Liver (tissue), 7 donors: ENCODE measurements at regions not wholly inside any gene's neighbourhood (a gene's known extent, or its start where the extent isn't known, plus 50 kb on each side); places are given as distances from the start of the nearest gene placed in this dataset.

Experiments
- DNase-seq: peaks from one replicate; pipeline ENCODE4 v3.0.0-alpha.2; 2017; ENCODE audit warnings: low spot score
- H3K27ac ChIP-seq, 2 donors: one replicate each; pipeline ENCODE4 v1.7.0; 2013; ENCODE audit warnings: inconsistent platforms in 2 of 2, low read length in 2 of 2, control low read depth in 1 of 2, low read depth in 1 of 2, mild to moderate bottlenecking in 1 of 2
- H3K27me3 ChIP-seq, 4 donors: one replicate each; pipeline versions ENCODE4 v1.6.1 to v1.7.0; 2013; ENCODE audit warnings: low read length in 3 of 4, inconsistent platforms in 1 of 4, mild to moderate bottlenecking in 1 of 4, moderate library complexity in 1 of 4; ENCODE audit not compliant: control insufficient read depth in 4 of 4, insufficient read depth in 4 of 4
- H3K36me3 ChIP-seq, 4 donors: one replicate each; pipeline versions ENCODE4 v1.6.1 to v1.7.0; 2013; ENCODE audit warnings: low read length in 3 of 4, mild to moderate bottlenecking in 3 of 4, low read depth in 1 of 4, moderate library complexity in 1 of 4; ENCODE audit not compliant: control insufficient read depth in 4 of 4, insufficient read depth in 3 of 4
- H3K4me1 ChIP-seq, 4 donors: one replicate each; pipeline versions ENCODE4 v1.6.1 to v1.7.0; 2013; ENCODE audit warnings: low read length in 3 of 4, mild to moderate bottlenecking in 3 of 4, moderate library complexity in 1 of 4; ENCODE audit not compliant: control insufficient read depth in 4 of 4, insufficient read depth in 4 of 4
- H3K4me3 ChIP-seq, 3 donors: one replicate each; pipeline versions ENCODE4 v1.6.1 to v1.7.0; 2013; ENCODE audit warnings: low read length in 3 of 3, control low read depth in 1 of 3, low read depth in 1 of 3, mild to moderate bottlenecking in 1 of 3
- H3K9ac ChIP-seq, 2 donors: one replicate each; pipeline ENCODE4 v1.7.0; 2013; ENCODE audit warnings: low read length in 2 of 2, mild to moderate bottlenecking in 2 of 2, moderate library complexity in 2 of 2, control low read depth in 1 of 2, low read depth in 1 of 2
- H3K9me3 ChIP-seq, 4 donors: one replicate each; pipeline versions ENCODE4 v1.6.1 to v1.7.0; 2013; ENCODE audit warnings: low read length in 3 of 4; ENCODE audit not compliant: control insufficient read depth in 4 of 4
- EGR1 ChIP-seq, 2 donors: IDR thresholded peaks; 2 replicates each; pipeline ENCODE4 v1.6.1; 2016 to 2018; ENCODE audit warnings: antibody characterized with exemption in 2 of 2, low read depth in 2 of 2
- FOXA1 ChIP-seq: IDR thresholded peaks from 2 replicates; pipeline ENCODE4 v1.6.1; 2016; ENCODE audit warnings: antibody characterized with exemption
- FOXA2 ChIP-seq: IDR thresholded peaks from 2 replicates; pipeline ENCODE4 v1.6.1; 2016; ENCODE audit warnings: antibody characterized with exemption
- GABPA ChIP-seq, 2 donors: IDR thresholded peaks in 1 of 2; conservative IDR thresholded peaks in 1 of 2; 2 replicates each; pipeline ENCODE4 v1.6.1; 2016; ENCODE audit warnings: antibody characterized with exemption in 2 of 2, mild to moderate bottlenecking in 1 of 2, moderate library complexity in 1 of 2
- HNF4A ChIP-seq, 2 donors: conservative IDR thresholded peaks; 2 replicates each; pipeline ENCODE4 v1.6.1; 2016; ENCODE audit warnings: antibody characterized with exemption in 2 of 2, mild to moderate bottlenecking in 2 of 2
- HNF4G ChIP-seq: IDR thresholded peaks from 2 replicates; pipeline ENCODE4 v1.6.1; 2016; ENCODE audit warnings: antibody characterized with exemption
- JUND ChIP-seq, 2 donors: IDR thresholded peaks; 2 replicates each; pipeline ENCODE4 v1.6.1; 2016; ENCODE audit warnings: antibody characterized with exemption in 2 of 2
- NR2F2 ChIP-seq: IDR thresholded peaks from 2 replicates; pipeline ENCODE4 v1.6.1; 2016; ENCODE audit warnings: antibody characterized with exemption
- RAD21 ChIP-seq, 2 donors: IDR thresholded peaks; 2 replicates each; pipeline ENCODE4 v1.6.1; 2016; ENCODE audit warnings: antibody characterized with exemption in 2 of 2, mild to moderate bottlenecking in 2 of 2
- RXRA ChIP-seq, 2 donors: IDR thresholded peaks; 2 replicates each; pipeline ENCODE4 v1.6.1; 2017 to 2018; ENCODE audit warnings: antibody characterized with exemption in 2 of 2, mild to moderate bottlenecking in 1 of 2
- SP1 ChIP-seq: IDR thresholded peaks from 2 replicates; pipeline ENCODE4 v1.6.1; 2018; ENCODE audit warnings: antibody characterized with exemption, mild to moderate bottlenecking
- TAF1 ChIP-seq: conservative IDR thresholded peaks from 2 replicates; pipeline ENCODE4 v1.6.1; 2016; ENCODE audit warnings: antibody characterized with exemption, mild to moderate bottlenecking
- YY1 ChIP-seq: IDR thresholded peaks from 2 replicates; pipeline ENCODE4 v1.6.1; 2016; ENCODE audit warnings: antibody characterized with exemption, mild to moderate bottlenecking
- WGBS: extraction: QIAGEN DNeasy Blood & Tissue Kit; methylation state at CpG from one replicate; pipeline ENCODE4 v1.1.7; 2013; 5-methylcytosine and 5-hydroxymethylcytosine counted together
- TF ChIP-seq, protein P1 (sequence below): IDR thresholded peaks from 2 replicates; pipeline ENCODE4 v1.6.1; 2016; ENCODE audit warnings: antibody characterized with exemption
- TF ChIP-seq, protein P2 (sequence below): IDR thresholded peaks from 2 replicates; pipeline ENCODE4 v1.6.1; 2016; ENCODE audit warnings: antibody characterized with exemption
- TF ChIP-seq, protein P3 (sequence below): IDR thresholded peaks from 2 replicates; pipeline ENCODE4 v1.6.1; 2016; ENCODE audit warnings: antibody characterized with exemption, mild to moderate bottlenecking
- TF ChIP-seq, protein P4 (sequence below): IDR thresholded peaks from 2 replicates; pipeline ENCODE4 v1.6.1; 2016; ENCODE audit warnings: antibody characterized with exemption
- donor health status: healthy.
- donor health status: healthy.
- donor health status: healthy.
- donor health status: healthy.

DNA sequence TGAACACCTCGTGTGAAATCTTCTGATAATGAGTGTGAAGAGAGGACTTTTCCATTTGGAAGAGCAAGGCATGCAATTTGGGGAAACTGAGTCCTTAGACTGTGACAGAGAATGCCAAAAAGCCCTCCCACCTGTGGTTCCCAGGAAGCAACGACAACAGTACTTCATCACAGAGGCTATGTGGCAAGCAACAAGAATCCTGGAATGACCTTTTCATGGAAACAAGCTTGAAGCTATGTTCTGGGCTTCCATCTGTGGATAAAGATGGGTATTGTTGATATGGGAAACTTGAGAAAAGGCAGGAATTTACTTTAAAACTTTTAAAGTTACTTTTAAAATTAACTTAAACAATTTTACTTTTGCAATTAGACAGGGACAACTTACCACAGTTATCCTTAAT lies 131.2 kb upstream of the ANKH start (continued):
- TF ChIP-seq TAF1, result no peak

DNA sequence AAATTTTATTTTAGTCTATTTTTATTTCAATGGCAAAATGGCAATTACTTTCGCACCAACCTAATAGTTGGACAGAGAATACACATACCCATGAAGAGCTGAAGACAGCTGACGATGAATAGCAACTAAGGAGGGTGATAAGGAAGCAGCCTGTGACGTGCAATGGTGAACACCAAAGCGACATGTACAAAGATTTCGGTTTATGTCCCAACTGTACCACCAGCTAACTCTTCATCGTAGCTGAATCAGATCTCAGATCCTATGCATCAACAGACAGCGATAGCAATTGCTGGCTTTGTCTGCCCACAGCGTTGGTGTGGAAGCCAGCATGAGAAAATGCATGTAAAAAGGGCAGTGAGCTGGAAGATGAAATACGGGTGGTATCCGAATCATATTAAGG lies 130.6 kb upstream of the ANKH start:
- TF ChIP-seq EGR1 (IDR thresholded peaks at IDR 0.05; ENCODE audit: low read depth in 2 of 2) (no peak), RXRA (IDR thresholded peaks at IDR 0.05) (no peak), FOXA1 (no peak), NR2F2 (no peak), HNF4G (no peak), YY1 (no peak), SP1 (no peak), FOXA2 (no peak), GABPA (IDR thresholded peaks at IDR 0.05 in 1 of 2, conservative IDR thresholded peaks at IDR 0.05 in 1 of 2) (no peak), JUND (IDR thresholded peaks at IDR 0.05) (no peak)
- TF ChIP-seq, protein P1, sequence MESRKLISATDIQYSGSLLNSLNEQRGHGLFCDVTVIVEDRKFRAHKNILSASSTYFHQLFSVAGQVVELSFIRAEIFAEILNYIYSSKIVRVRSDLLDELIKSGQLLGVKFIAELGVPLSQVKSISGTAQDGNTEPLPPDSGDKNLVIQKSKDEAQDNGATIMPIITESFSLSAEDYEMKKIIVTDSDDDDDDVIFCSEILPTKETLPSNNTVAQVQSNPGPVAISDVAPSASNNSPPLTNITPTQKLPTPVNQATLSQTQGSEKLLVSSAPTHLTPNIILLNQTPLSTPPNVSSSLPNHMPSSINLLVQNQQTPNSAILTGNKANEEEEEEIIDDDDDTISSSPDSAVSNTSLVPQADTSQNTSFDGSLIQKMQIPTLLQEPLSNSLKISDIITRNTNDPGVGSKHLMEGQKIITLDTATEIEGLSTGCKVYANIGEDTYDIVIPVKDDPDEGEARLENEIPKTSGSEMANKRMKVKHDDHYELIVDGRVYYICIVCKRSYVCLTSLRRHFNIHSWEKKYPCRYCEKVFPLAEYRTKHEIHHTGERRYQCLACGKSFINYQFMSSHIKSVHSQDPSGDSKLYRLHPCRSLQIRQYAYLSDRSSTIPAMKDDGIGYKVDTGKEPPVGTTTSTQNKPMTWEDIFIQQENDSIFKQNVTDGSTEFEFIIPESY, result no peak
- TF ChIP-seq, protein P2, sequence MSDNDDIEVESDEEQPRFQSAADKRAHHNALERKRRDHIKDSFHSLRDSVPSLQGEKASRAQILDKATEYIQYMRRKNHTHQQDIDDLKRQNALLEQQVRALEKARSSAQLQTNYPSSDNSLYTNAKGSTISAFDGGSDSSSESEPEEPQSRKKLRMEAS, result no peak
- TF ChIP-seq, protein P3, sequence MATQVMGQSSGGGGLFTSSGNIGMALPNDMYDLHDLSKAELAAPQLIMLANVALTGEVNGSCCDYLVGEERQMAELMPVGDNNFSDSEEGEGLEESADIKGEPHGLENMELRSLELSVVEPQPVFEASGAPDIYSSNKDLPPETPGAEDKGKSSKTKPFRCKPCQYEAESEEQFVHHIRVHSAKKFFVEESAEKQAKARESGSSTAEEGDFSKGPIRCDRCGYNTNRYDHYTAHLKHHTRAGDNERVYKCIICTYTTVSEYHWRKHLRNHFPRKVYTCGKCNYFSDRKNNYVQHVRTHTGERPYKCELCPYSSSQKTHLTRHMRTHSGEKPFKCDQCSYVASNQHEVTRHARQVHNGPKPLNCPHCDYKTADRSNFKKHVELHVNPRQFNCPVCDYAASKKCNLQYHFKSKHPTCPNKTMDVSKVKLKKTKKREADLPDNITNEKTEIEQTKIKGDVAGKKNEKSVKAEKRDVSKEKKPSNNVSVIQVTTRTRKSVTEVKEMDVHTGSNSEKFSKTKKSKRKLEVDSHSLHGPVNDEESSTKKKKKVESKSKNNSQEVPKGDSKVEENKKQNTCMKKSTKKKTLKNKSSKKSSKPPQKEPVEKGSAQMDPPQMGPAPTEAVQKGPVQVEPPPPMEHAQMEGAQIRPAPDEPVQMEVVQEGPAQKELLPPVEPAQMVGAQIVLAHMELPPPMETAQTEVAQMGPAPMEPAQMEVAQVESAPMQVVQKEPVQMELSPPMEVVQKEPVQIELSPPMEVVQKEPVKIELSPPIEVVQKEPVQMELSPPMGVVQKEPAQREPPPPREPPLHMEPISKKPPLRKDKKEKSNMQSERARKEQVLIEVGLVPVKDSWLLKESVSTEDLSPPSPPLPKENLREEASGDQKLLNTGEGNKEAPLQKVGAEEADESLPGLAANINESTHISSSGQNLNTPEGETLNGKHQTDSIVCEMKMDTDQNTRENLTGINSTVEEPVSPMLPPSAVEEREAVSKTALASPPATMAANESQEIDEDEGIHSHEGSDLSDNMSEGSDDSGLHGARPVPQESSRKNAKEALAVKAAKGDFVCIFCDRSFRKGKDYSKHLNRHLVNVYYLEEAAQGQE, result no peak
- no peak overlapping the region for H3K27ac ChIP-seq
- no peaks in the 10 kb centered on the region for H3K36me3 ChIP-seq
- 92% methylated on average over 10 of the region's 10 CpGs for WGBS
- no peak for DNase-seq
- H3K27me3 ChIP-seq, result no peaks in the 10 kb centered on the region
- H3K9me3 ChIP-seq, result no peaks in the 10 kb centered on the region
- H3K4me1 ChIP-seq, result peaks cover 0 to 6% (median 4%) of the 10 kb centered on the region in 4 donors
- no peak overlapping the region for H3K9ac ChIP-seq
- H3K4me3 ChIP-seq, result no peak overlapping the region

DNA sequence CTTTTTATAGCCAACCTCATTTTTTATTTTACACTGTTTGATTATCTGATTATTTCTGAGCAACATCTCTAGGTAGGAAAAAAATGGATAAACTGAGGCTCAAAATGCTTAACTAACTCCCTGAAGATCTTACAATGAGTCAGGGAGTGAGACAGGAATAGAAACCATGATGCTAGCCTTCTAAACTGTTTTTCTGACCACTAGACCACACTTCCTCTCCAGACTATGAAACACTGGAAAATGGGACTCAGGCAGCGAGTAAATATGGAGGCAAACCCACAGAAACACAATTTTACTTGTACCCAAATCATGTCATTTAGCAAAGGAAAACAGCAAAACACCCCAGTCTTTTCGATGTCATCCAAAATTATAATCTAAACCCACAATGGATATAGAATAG lies 129.9 kb upstream of the ANKH start:
- peaks cover 0 to 6% (median 4%) of the 10 kb centered on the region in 4 donors for H3K4me1 ChIP-seq
- DNase-seq, result no peak
- 81% methylated on average over 2 of the region's 2 CpGs for WGBS
- no peaks in the 10 kb centered on the region for H3K9me3 ChIP-seq
- H3K4me3 ChIP-seq, result no peak overlapping the region
- no peak overlapping the region for H3K9ac ChIP-seq
- no peaks in the 10 kb centered on the region for H3K27me3 ChIP-seq
- H3K36me3 ChIP-seq, result no peaks in the 10 kb centered on the region
- H3K27ac ChIP-seq, result no peak overlapping the region
- TF ChIP-seq, protein P1, result no peak
- TF ChIP-seq RXRA (IDR thresholded peaks at IDR 0.05) (no peak), TAF1 (no peak), SP1 (no peak), NR2F2 (no peak), FOXA1 (no peak), RAD21 (IDR thresholded peaks at IDR 0.05) (no peak), EGR1 (IDR thresholded peaks at IDR 0.05; ENCODE audit: low read depth in 2 of 2) (no peak), FOXA2 (no peak), GABPA (IDR thresholded peaks at IDR 0.05 in 1 of 2, conservative IDR thresholded peaks at IDR 0.05 in 1 of 2) (no peak), HNF4A (conservative IDR thresholded peaks at IDR 0.05) (no peak), JUND (IDR thresholded peaks at IDR 0.05) (no peak), HNF4G (no peak)
- TF ChIP-seq, protein P3, result no peak
- TF ChIP-seq, protein P4, sequence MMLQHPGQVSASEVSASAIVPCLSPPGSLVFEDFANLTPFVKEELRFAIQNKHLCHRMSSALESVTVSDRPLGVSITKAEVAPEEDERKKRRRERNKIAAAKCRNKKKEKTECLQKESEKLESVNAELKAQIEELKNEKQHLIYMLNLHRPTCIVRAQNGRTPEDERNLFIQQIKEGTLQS, result no peak
- TF ChIP-seq, protein P2, result no peak
